ES-I3 (cell line): ENCODE measurements at regions not wholly inside any gene's neighbourhood (a gene's known extent, or its start where the extent isn't known, plus 50 kb on each side); places are given as distances from the start of the nearest gene placed in this dataset.
"Not testable (repeated sequence)": the region's sequence is repeated elsewhere in the genome, so short reads cannot be mapped to it uniquely, and the experiment has no call there.

Experiments
- H3K36me3 ChIP-seq: 2 replicates; pipeline ENCODE4 v1.6.1; 2013; ENCODE audit warnings: mild to moderate bottlenecking, low read length, control low read depth, moderate library complexity; ENCODE audit not compliant: insufficient read depth
- H3K4me1 ChIP-seq: 2 replicates; pipeline ENCODE4 v1.6.1; 2013; ENCODE audit warnings: mild to moderate bottlenecking, control low read depth, low read length; ENCODE audit not compliant: insufficient read depth
- H3K9ac ChIP-seq: 2 replicates; pipeline ENCODE4 v1.6.1; 2013; ENCODE audit warnings: low read depth, mild to moderate bottlenecking, low read length, moderate library complexity
- H3K9me3 ChIP-seq: 2 replicates; pipeline ENCODE4 v1.6.1; 2013; ENCODE audit warnings: mild to moderate bottlenecking, low read length, moderate library complexity; ENCODE audit not compliant: control insufficient read depth, insufficient read depth

DNA sequence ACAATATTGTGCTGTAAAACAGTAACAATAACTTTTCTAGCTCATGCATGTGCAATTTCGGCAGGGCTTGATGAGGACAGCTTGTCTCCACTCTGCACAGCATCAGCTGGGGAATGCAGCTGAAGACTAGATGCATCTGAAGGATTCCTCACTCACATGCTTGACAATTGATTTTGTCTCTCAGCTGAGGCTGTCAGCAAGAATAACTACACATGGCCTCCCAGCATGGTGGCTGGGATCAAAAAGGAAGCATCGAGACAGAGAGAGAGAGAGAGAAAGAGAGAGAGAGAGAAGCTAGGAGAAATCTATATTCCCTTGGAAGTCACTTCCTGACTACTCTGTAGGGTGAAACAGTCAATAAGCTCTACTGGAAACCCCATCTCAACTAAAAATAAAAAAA is 487.1 kb downstream of the PLOD2 start:
- Histone ChIP-seq H3K4me1 (no peaks in the 10 kb centered on the region), H3K9me3 (no peaks in the 10 kb centered on the region), H3K9ac (no peak overlapping the region), H3K36me3 (no peaks in the 10 kb centered on the region)

DNA sequence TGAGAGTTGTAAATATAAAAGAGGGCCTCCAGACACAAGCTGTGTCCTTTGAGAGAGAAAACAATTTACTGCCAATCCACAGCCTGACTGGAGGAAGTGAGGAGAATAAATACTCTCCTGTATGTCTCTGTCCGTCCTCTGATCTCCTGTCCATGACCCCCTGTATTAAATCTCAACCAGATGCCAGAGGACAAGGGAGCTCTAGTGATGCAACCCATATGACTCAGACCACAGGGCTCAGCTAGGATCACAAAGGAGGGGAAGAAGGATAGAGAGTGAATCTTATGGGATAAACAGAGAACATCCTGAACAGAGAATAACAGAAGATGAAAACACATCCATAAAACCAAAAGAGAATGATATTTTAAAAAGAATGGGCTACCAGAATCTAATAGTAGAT is 482.6 kb downstream of the PLOD2 start:
- H3K9ac ChIP-seq = no peak overlapping the region
- no peaks in the 10 kb centered on the region for H3K36me3 ChIP-seq
- no peaks in the 10 kb centered on the region for H3K9me3 ChIP-seq
- H3K4me1 ChIP-seq = 0 out of 2 replicates have a peak, but pooled peaks cover 6% of the 10 kb centered on the region

DNA sequence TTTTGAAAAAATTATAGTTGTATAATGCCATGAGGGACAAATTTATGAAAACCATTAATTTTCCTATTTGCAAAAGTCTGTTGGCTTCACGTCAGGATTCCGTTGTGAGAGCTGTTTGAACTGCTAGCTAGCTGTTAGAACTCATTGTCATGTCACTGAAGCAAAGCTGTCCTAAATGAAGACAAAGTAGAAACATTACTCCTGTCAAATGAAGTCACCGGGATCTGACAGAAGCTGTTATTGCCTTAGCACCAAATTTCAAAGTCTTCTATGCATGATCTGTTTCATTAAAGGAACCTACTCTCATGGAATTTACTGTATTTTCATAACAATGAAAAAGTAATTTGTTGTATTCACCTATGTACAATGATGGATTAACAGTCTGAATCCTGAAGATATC is 479.8 kb downstream of the PLOD2 start:
- Histone ChIP-seq H3K9me3 (no peaks in the 10 kb centered on the region), H3K4me1 (0 out of 2 replicates have a peak, but pooled peaks cover 6% of the 10 kb centered on the region), H3K9ac (no peak overlapping the region), H3K36me3 (no peaks in the 10 kb centered on the region)

DNA sequence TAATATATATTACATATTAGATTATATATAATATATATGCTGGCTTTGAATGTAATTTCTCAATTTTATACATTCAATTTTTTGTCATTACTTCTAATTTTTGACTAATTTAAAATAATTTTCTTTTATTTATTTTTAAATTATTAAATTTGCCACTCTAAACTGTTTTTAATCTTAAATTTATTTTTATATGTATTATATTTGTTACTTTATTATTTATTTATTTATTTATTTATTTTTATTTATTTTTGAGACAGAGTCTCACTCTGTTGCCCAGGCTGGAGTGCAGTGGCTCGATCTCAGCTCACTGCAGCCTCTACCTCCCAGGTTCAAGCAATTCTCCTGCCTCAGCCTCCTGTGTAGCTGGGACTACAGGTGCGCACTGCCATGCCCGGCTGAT is 473.0 kb downstream of the PLOD2 start:
- not testable (repeated sequence) for H3K36me3 ChIP-seq, H3K9ac ChIP-seq

DNA sequence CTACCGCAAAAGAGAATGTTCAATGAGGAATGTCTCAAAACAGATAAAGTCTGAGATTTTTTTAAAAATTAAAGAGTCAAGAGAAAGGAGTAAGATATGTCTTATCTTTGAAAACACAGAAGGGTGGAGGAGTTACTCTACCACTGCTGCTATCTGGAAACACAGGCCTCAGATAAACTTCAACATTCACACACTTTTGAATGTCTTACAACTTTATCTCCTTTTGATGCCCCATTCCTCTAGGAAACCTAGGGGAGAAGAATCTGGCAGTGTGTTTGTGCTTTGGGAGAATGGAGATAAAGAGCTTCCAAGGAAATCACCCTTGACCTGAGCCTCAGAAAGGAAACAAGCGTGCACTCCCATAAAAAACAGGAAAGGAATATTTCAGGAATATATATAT is 468.2 kb downstream of the PLOD2 start:
- Histone ChIP-seq H3K4me1 (no peaks in the 10 kb centered on the region), H3K9ac (no peak overlapping the region), H3K36me3 (no peaks in the 10 kb centered on the region), H3K9me3 (no peaks in the 10 kb centered on the region)

More for the DNA sequence above, 473.0 kb downstream of the PLOD2 start:
- H3K9me3 ChIP-seq, H3K4me1 ChIP-seq: not testable (repeated sequence)

DNA sequence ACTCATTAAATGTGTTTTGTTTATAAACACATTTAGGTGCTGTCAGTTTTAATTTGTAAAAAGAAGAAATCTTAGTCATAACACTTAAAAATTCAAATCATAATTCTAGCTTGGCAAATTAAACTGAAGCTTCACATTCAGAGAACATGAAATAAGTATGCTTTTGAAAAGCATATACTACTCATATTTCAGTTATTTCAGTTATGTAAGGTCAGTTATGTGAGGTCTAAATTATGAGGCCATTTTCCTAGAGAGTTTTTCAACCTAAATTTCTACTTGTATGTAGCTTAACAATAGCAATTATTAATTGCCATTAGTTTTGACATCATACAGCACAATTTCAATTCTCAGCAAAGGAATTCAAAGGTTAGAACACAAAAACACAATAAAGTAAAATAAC is 465.0 kb downstream of the PLOD2 start:
- no peaks in the 10 kb centered on the region for H3K9me3 ChIP-seq
- no peaks in the 10 kb centered on the region for H3K36me3 ChIP-seq
- no peaks in the 10 kb centered on the region for H3K4me1 ChIP-seq
- H3K9ac ChIP-seq = no peak overlapping the region

DNA sequence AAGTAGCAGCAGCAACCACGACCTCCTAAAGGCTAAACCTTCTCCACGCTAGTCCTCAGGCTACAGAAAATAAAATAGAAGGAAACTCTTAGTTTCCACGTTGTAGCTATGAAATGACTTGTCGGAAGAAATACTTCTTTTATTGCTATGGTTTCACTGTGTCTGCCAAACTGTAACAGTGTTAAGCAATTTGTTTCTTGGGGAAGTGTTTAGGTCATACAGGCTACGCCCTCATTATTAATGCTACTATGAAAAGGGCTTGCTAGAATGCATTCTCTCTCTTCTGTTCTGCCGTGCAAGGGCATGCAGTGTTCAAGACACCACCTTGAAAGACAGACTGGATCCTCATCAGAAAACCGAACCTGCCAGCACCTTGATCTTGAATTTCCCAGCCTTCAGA is 462.7 kb downstream of the PLOD2 start:
- no peaks in the 10 kb centered on the region; the same call in 1 of the 2 replicates for H3K9me3 ChIP-seq
- no peaks in the 10 kb centered on the region for H3K4me1 ChIP-seq
- H3K36me3 ChIP-seq = no peaks in the 10 kb centered on the region
- H3K9ac ChIP-seq = no peak overlapping the region

DNA sequence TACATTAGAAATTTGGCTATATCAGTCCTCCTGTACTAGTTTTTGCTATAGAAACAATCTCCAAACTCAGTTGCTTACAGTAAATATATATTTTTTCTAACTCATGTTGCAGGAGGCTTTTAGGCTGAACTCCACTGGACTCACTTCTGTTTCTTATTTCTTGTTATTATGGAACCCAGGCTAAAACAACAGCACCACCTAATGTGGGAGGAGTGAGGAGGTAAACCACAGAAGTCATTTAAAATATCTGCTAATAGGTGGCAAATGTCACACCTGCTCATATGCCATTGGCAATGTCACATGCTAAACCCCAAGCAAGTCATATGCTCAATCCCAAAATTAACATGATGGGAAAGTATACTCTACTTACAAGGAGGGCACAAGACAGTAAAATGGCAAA is 462.2 kb downstream of the PLOD2 start:
- Histone ChIP-seq H3K9me3 (no peaks in the 10 kb centered on the region; the same call in 1 of the 2 replicates), H3K9ac (no peak overlapping the region), H3K4me1 (no peaks in the 10 kb centered on the region), H3K36me3 (no peaks in the 10 kb centered on the region)

DNA sequence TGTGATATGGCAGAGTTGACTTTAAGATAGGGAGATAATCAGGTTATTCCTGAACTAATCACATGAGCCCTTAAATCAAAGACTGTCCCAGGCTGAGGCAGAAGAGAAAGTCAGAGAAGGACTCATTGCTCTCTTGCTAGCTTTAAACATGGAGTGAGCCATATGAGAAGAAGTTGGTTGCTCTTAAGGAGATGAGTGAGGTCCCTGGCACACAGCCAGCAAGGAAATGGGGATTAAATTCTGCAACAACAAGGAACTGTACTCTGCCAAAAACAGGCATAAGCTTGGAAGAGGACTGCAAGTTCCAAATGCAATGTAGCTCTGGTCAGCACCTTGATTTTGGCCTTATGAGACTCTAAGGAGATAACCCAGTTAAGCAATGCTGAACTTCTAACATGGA is 457.0 kb downstream of the PLOD2 start:
- H3K4me1 ChIP-seq = no peaks in the 10 kb centered on the region
- no peaks in the 10 kb centered on the region; the same call in 1 of the 2 replicates for H3K9me3 ChIP-seq
- no peak overlapping the region for H3K9ac ChIP-seq
- no peaks in the 10 kb centered on the region for H3K36me3 ChIP-seq

DNA sequence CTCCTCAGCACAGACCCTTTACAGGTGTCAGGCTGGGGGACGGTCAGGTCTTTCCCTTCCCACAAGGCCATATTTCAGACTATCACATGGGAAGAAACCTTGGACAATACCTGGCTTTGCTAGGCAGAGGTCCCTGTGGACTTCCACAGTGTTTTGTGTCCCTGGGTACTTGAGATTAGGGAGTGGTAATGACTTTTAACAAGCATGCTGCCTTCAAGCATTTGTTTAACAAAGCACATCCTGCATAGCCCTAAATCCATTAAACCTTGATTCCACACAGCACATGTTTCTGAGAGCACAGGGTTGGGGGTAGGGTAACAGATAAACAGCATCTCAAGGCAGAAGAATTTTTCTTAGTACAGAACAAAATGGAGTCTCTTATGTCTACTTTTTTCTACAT is 451.2 kb downstream of the PLOD2 start:
- not testable (repeated sequence) for H3K36me3 ChIP-seq, H3K4me1 ChIP-seq, H3K9ac ChIP-seq, H3K9me3 ChIP-seq

DNA sequence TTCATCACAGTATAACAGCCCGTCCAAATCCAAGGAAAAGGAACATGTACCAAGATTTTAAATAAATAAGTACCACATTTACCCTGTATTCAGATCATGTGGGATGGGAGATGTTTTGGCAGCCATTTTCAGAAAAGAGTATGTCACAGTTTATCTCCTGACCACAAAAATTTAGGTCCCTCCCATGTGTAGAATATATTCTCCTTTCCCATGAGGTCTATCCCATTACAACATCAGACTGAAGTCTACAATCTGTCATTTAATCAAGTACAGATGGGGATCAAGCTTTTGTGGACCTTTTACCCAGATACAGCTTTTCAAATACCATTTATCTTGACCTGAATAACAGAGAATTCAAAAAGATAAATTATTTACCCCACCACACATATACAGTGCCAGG is 444.5 kb downstream of the PLOD2 start:
- H3K9ac ChIP-seq = no peak overlapping the region
- peaks cover 12% of the 10 kb centered on the region for H3K4me1 ChIP-seq
- no peaks in the 10 kb centered on the region for H3K36me3 ChIP-seq
- H3K9me3 ChIP-seq = peaks cover under 1% of the 10 kb centered on the region; the same call in 1 of the 2 replicates

DNA sequence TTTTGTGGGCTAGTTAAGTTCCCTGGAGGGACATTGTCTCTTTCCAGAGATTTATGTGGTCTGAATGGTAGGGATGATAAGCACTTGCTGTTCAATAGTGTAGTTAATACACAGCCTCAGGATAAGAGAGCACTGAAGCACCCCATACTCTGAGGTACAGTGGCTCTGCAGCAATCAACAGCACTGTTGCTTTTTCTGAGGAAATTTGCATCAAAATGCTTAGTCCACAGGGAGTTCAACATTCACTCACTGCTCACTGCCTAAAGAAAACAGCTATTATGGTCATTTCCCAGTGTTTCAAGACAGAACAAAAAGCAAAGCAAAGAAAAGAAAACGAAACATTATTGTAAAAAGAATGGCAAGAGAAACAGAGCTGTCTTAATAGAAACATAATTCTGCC is 441.9 kb downstream of the PLOD2 start:
- H3K4me1 ChIP-seq = peaks cover 18% of the 10 kb centered on the region

DNA sequence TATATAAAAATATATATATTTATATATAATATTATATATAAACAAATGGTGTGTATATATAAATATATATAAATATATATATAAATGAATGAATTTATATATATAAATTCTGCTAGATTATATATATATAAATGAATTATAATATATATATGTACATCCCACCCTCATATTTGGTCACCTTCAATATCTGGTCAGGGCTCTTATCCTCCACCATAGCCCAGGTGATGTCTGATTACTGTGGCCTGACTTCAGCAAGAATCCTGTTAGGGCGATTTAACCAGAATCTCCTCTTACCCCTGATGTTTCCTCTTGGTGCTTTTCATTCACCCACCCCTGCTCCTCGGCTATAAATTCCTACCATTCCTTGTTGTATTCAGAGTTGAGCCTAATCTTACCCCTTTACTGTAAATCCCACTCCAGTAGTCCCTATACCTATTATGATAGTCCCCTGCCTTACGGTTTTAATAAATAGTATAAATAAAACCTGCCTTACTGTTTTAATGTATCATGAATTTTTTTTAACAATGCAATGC is 439.6 kb downstream of the PLOD2 start:
- Histone ChIP-seq H3K36me3 (no peaks in the 10 kb centered on the region; the same call in none of the 2 replicates), H3K9me3 (no peaks in the 10 kb centered on the region), H3K9ac (no peak overlapping the region)

More for the DNA sequence above, 441.9 kb downstream of the PLOD2 start:
- no peaks in the 10 kb centered on the region for H3K36me3 ChIP-seq
- no peaks in the 10 kb centered on the region for H3K9me3 ChIP-seq
- no peak overlapping the region for H3K9ac ChIP-seq

DNA sequence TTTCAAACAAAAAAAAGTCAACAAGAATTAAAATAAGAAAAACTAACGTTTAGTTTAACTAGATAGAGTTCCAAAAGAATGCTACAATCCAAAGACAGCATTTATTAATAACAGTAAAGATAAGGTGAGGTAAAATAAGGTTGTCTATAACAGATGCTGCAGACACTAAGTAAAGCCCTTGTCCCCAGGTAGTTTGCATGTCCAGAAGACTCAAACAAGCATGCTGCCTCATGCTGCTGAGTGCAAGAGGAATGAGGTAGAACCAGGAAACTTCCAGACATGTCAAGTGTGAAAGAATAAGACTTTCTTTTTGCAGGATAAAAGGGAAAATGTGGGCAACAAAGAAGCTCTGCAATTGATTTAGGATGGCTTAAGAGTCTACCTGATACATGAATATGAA is 439.2 kb downstream of the PLOD2 start:
- no peaks in the 10 kb centered on the region; the same call in none of the 2 replicates for H3K36me3 ChIP-seq
- H3K9me3 ChIP-seq = no peaks in the 10 kb centered on the region
- H3K9ac ChIP-seq = no peak overlapping the region
- peaks cover 18% of the 10 kb centered on the region for H3K4me1 ChIP-seq

More for the DNA sequence above, 439.6 kb downstream of the PLOD2 start:
- H3K4me1 ChIP-seq = peaks cover 18% of the 10 kb centered on the region

DNA sequence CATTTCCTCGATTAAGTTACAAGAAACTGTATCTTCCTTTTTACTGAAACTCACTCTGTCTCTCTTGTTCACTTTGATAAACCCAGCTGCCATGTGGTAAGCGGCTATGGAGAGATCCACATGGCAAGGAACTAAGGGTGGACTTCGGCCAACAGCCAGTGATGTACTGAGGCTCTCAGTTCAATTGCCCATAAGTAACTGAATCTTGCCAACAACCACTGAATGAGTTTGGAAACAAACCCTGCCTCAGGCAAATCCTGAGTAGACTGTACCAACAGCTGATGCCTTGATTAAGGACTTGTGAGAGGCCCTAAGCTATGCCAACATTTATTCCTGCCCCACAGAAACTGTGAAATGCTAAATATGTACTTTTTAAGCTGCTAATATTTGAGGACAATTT is 433.5 kb downstream of the PLOD2 start:
- no peaks in the 10 kb centered on the region; the same call in none of the 2 replicates for H3K36me3 ChIP-seq
- no peak overlapping the region for H3K9ac ChIP-seq
- H3K4me1 ChIP-seq = no peaks in the 10 kb centered on the region
- H3K9me3 ChIP-seq = no peaks in the 10 kb centered on the region

DNA sequence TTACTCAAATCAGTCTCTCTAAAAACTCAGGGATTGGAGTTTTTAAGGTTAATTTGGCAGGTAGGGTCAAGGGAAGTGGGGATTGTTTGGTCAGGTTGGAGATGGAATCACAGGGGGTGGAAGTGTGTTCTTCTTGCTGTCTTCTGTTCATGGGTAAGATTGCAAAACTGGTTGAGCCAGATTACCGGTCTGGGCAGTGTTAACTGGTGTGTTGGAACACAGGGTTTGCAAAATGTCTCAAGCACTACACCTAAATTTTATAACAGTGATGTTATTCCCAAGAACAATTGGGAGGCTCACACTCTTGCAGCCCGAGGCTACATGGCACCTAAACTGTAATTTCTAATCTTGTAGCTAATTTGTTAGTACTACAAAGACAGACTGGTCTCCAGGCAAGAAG is 425.4 kb downstream of the PLOD2 start:
- no peak overlapping the region for H3K9ac ChIP-seq
- peaks cover 1% of the 10 kb centered on the region; the same call in 1 of the 2 replicates for H3K9me3 ChIP-seq
- H3K4me1 ChIP-seq = no peaks in the 10 kb centered on the region
- H3K36me3 ChIP-seq = no peaks in the 10 kb centered on the region
